ENCODE measurements at regions not wholly inside any gene's neighbourhood (a gene's known extent, or its start where the extent isn't known, plus 50 kb on each side); places are given as distances from the start of the nearest gene placed in this dataset.
A peak's percentile ranks its signal among the peaks of the same experiment; 100 is the strongest.

- H3K27me3 ChIP-seq: no peaks in the 10 kb centered on the region
- DNase-seq: no peak
- peaks cover 0 to 24% of the 10 kb centered on the region in 2 donors for H3K9me3 ChIP-seq
- intact Hi-C loops (cut with DNase I; ENCODE audit: low total_unique reads): no loop called here
- no peaks in the 10 kb centered on the region for H3K4me1 ChIP-seq
- no peak for TF ChIP-seq POLR2A (IDR thresholded peaks at IDR 0.05)
- no peak for TF ChIP-seq CTCF (IDR thresholded peaks at IDR 0.05)
- no peak overlapping the region for H3K4me3 ChIP-seq
- H3K36me3 ChIP-seq: no peaks in the 10 kb centered on the region
- no peak overlapping the region for H3K27ac ChIP-seq
Observed at GRCh38 chr7:46960970-46961369, 620.9 kb downstream of the TNS3 start.

GRCh38 chr7:46957195-46957594, 624.7 kb downstream of the TNS3 start:
- intact Hi-C loops (cut with DNase I; ENCODE audit: low total_unique reads): no loop called here
- no peaks in the 10 kb centered on the region for H3K27me3 ChIP-seq

GRCh38 chr7:46955531-46955930, 626.4 kb downstream of the TNS3 start:
- no peak for DNase-seq
- Histone ChIP-seq H3K4me1 (peaks cover 0 to 8% of the 10 kb centered on the region in 2 donors), H3K27me3 (no peaks in the 10 kb centered on the region), H3K27ac (no peak overlapping the region), H3K9me3 (no peaks in the 10 kb centered on the region), H3K36me3 (no peaks in the 10 kb centered on the region), H3K4me3 (no peak overlapping the region)
- intact Hi-C loops (cut with DNase I; ENCODE audit: low total_unique reads): no loop called here
- TF ChIP-seq POLR2A (IDR thresholded peaks at IDR 0.05) (no peak), CTCF (IDR thresholded peaks at IDR 0.05) (no peak)

More at GRCh38 chr7:46957195-46957594, 624.7 kb downstream of the TNS3 start:
- Histone ChIP-seq H3K9me3 (no peaks in the 10 kb centered on the region), H3K27ac (peak overlapping the region; percentile 42 to 54), H3K36me3 (no peaks in the 10 kb centered on the region), H3K4me1 (peaks cover 0 to 8% of the 10 kb centered on the region in 2 donors), H3K4me3 (no peak overlapping the region)
- DNase-seq: no peak
- TF ChIP-seq CTCF (IDR thresholded peaks at IDR 0.05): no peak
- TF ChIP-seq POLR2A (IDR thresholded peaks at IDR 0.05): no peak

GRCh38 chr7:46954181-46954580, 627.7 kb downstream of the TNS3 start:
- no peak for TF ChIP-seq POLR2A (IDR thresholded peaks at IDR 0.05)
- TF ChIP-seq CTCF (IDR thresholded peaks at IDR 0.05): no peak
- Histone ChIP-seq H3K36me3 (no peaks in the 10 kb centered on the region), H3K4me1 (peaks cover 0 to 8% of the 10 kb centered on the region in 2 donors), H3K9me3 (no peaks in the 10 kb centered on the region), H3K27ac (peak overlapping the region in 1 of 2 donors; percentile 44), H3K4me3 (no peak overlapping the region), H3K27me3 (no peaks in the 10 kb centered on the region)
- intact Hi-C loops (cut with DNase I; ENCODE audit: low total_unique reads): no loop called here
- DNase-seq: no peak

- DNase-seq: no peak
- TF ChIP-seq CTCF (IDR thresholded peaks at IDR 0.05): no peak
- no peak for TF ChIP-seq POLR2A (IDR thresholded peaks at IDR 0.05)
- Histone ChIP-seq H3K9me3 (no peaks in the 10 kb centered on the region), H3K4me3 (no peak overlapping the region), H3K27me3 (no peaks in the 10 kb centered on the region), H3K36me3 (no peaks in the 10 kb centered on the region), H3K27ac (no peak overlapping the region), H3K4me1 (peaks cover 0 to 8% of the 10 kb centered on the region in 2 donors)
- intact Hi-C loops (cut with DNase I; ENCODE audit: low total_unique reads): no loop called here
Observed at GRCh38 chr7:46953008-46953407, 628.9 kb downstream of the TNS3 start.
